HUES6 (cell line): ENCODE measurements at regions not wholly inside any gene's neighbourhood (a gene's known extent, or its start where the extent isn't known, plus 50 kb on each side); places are given as distances from the start of the nearest gene placed in this dataset.
"Not testable (repeated sequence)": the region's sequence is repeated elsewhere in the genome, so short reads cannot be mapped to it uniquely, and the experiment has no call there.

ENCODE experiments used
- H3K27ac ChIP-seq: 2 replicates; pipeline ENCODE4 v1.7.0; 2013; ENCODE audit warnings: low read depth, mild to moderate bottlenecking, low read length, inconsistent platforms
- H3K27me3 ChIP-seq: 2 replicates; pipeline ENCODE4 v1.6.1; 2013; ENCODE audit warnings: low read length; ENCODE audit not compliant: control insufficient read depth, insufficient read depth
- H3K36me3 ChIP-seq: 2 replicates; pipeline ENCODE4 v1.6.1; 2013; ENCODE audit warnings: low read length; ENCODE audit not compliant: control insufficient read depth, insufficient read depth
- H3K4me1 ChIP-seq: 2 replicates; pipeline ENCODE4 v1.6.1; 2013; ENCODE audit warnings: low read length; ENCODE audit not compliant: control insufficient read depth, insufficient read depth
- H3K4me3 ChIP-seq: 2 replicates; pipeline ENCODE4 v1.5.1; 2013; ENCODE audit warnings: low read depth, low read length
- H3K9ac ChIP-seq: one replicate; pipeline ENCODE4 v1.6.1; 2013; ENCODE audit warnings: mild to moderate bottlenecking, low read length
- H3K9me3 ChIP-seq: 2 replicates; pipeline ENCODE4 v1.6.1; 2013; ENCODE audit warnings: low read depth, low read length; ENCODE audit not compliant: control insufficient read depth, insufficient read depth

- Histone ChIP-seq H3K27me3 (no peaks in the 10 kb centered on the region), H3K4me3 (no peak overlapping the region), H3K27ac (no peak overlapping the region), H3K36me3 (no peaks in the 10 kb centered on the region), H3K4me1 (no peaks in the 10 kb centered on the region), H3K9ac (no peak overlapping the region), H3K9me3 (no peaks in the 10 kb centered on the region)
These were observed 111.8 kb upstream of the ZFP64 start for GRCh38 chr20:52303281-52303950.

DNA sequence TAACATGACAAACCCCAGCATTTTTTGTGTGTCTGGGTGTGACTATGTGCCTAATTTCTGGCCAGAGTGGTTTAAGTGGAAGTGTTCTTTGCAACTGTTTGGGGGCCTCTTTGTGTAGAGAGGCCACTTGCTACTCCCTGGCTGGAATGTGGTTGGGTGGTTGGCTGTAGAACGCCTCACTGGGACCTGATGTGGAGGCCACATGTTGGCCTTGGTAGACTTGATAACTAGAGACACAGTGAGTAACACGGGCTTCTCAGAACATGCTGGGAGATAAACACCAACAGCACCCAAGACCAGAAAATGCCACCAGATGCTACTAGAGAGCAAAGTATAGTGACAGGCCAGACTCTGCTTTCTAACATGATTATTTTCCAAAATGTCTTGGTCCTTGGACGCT, 111.2 kb upstream of the ZFP64 start:
- Histone ChIP-seq H3K4me1 (no peaks in the 10 kb centered on the region), H3K36me3 (no peaks in the 10 kb centered on the region), H3K9me3 (no peaks in the 10 kb centered on the region), H3K4me3 (no peak overlapping the region), H3K9ac (no peak overlapping the region), H3K27ac (no peak overlapping the region), H3K27me3 (no peaks in the 10 kb centered on the region)

DNA sequence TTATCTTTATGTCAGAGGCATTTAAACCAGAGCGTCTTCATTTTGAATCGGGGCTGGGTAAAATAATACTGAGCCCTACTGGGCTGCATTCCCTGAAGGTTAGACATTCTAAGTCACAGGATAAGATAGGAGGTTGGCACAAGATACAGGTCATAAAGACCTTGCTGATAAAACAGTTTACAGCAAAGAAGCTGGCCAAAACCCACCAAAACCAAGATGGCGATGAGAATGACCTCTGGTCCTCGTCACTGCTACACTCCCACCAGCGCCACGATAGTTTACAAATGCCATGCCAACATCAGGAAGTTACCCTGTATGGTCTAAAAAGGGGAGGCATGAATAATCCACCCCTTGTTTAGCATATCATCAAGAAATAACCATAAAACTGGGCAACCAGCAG, 110.5 kb upstream of the ZFP64 start:
- not testable (repeated sequence) for H3K27me3 ChIP-seq, H3K27ac ChIP-seq, H3K36me3 ChIP-seq, H3K9ac ChIP-seq, H3K4me1 ChIP-seq, H3K9me3 ChIP-seq, H3K4me3 ChIP-seq

- no peak overlapping the region for H3K4me3 ChIP-seq
- no peak overlapping the region for H3K9ac ChIP-seq
- H3K27me3 ChIP-seq: no peaks in the 10 kb centered on the region
- no peaks in the 10 kb centered on the region for H3K9me3 ChIP-seq
- H3K4me1 ChIP-seq: no peaks in the 10 kb centered on the region
- no peaks in the 10 kb centered on the region for H3K36me3 ChIP-seq
- no peak overlapping the region for H3K27ac ChIP-seq
These were observed 104.0 kb upstream of the ZFP64 start for GRCh38 chr20:52295556-52295955.

GRCh38 chr20:52294106-52294628, 102.6 kb upstream of the ZFP64 start:
- Histone ChIP-seq H3K27me3 (no peaks in the 10 kb centered on the region), H3K36me3 (no peaks in the 10 kb centered on the region), H3K4me1 (no peaks in the 10 kb centered on the region), H3K4me3 (no peak overlapping the region), H3K9ac (no peak overlapping the region), H3K27ac (no peak overlapping the region), H3K9me3 (no peaks in the 10 kb centered on the region)

GRCh38 chr20:52291109-52291508, 99.5 kb upstream of the ZFP64 start:
- H3K27me3 ChIP-seq: no peaks in the 10 kb centered on the region
- H3K4me3 ChIP-seq: no peak overlapping the region
- H3K9ac ChIP-seq: no peak overlapping the region
- no peaks in the 10 kb centered on the region for H3K36me3 ChIP-seq
- H3K27ac ChIP-seq: no peak overlapping the region
- H3K4me1 ChIP-seq: no peaks in the 10 kb centered on the region
- H3K9me3 ChIP-seq: no peaks in the 10 kb centered on the region

GRCh38 chr20:52290569-52290968, 99.0 kb upstream of the ZFP64 start:
- Histone ChIP-seq H3K27me3 (no peaks in the 10 kb centered on the region), H3K4me3 (no peak overlapping the region), H3K9me3 (no peaks in the 10 kb centered on the region), H3K36me3 (no peaks in the 10 kb centered on the region), H3K27ac (no peak overlapping the region), H3K4me1 (no peaks in the 10 kb centered on the region), H3K9ac (no peak overlapping the region)

DNA sequence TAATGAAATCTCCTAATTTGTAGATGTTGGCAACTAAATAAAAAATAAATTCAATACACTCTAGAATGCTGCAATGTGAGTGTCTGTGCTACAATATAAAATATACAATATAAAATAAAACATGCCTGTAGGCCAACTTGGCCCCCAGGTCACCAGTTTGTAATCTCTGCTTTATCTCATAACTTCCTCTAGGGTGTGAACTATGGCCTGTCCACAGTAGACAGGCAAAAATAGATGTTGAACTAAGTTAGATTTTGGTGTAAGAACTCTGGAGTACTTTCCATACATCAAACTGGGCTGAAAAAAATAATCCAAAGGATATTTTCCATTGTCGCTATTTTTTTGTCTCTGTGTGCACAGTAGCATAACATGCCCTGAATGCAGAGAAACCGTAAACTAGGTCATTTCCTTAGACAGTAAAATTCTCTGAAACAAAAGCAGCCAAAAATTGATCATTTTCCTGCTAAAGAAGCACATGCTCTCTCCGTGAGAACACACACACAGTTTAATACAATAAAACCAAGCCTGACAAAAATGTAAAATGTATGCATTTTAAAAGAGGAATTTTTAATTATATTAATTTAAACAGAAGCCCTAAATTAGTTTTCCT, 98.5 kb upstream of the ZFP64 start:
- no peaks in the 10 kb centered on the region for H3K36me3 ChIP-seq
- no peaks in the 10 kb centered on the region for H3K9me3 ChIP-seq
- no peak overlapping the region for H3K9ac ChIP-seq
- no peak overlapping the region for H3K4me3 ChIP-seq
- no peaks in the 10 kb centered on the region for H3K4me1 ChIP-seq
- no peak overlapping the region for H3K27ac ChIP-seq
- H3K27me3 ChIP-seq: no peaks in the 10 kb centered on the region

GRCh38 chr20:52280407-52280806, 88.8 kb upstream of the ZFP64 start:
- peaks cover 4% of the 10 kb centered on the region; the same call in 1 of the 2 replicates for H3K27me3 ChIP-seq
- H3K4me1 ChIP-seq: no peaks in the 10 kb centered on the region
- no peak overlapping the region for H3K9ac ChIP-seq
- H3K27ac ChIP-seq: no peak overlapping the region
- H3K36me3 ChIP-seq: no peaks in the 10 kb centered on the region
- no peaks in the 10 kb centered on the region for H3K9me3 ChIP-seq
- no peak overlapping the region for H3K4me3 ChIP-seq

DNA sequence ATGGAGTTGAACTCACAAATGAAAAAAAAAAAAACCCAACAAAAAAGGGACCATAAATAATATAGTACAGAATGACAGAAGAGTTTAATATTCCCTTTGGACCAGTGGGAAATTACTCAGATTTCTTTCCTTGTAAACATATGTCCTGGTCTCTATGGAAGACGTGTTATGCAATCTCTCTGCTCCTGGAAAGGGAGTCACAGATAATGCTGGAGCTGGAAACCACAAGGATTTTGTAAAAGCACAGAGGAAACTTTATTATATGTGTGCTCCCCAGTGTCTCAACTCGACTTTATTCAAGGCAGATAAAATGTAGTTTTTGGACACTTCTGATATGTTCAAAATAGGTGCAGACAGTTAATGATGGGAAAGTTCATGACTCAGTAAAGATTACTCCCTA, 88.1 kb upstream of the ZFP64 start:
- Histone ChIP-seq H3K4me3 (no peak overlapping the region), H3K9ac (no peak overlapping the region), H3K36me3 (no peaks in the 10 kb centered on the region), H3K27me3 (peaks cover 4% of the 10 kb centered on the region; the same call in 1 of the 2 replicates), H3K27ac (no peak overlapping the region), H3K4me1 (no peaks in the 10 kb centered on the region), H3K9me3 (no peaks in the 10 kb centered on the region)

DNA sequence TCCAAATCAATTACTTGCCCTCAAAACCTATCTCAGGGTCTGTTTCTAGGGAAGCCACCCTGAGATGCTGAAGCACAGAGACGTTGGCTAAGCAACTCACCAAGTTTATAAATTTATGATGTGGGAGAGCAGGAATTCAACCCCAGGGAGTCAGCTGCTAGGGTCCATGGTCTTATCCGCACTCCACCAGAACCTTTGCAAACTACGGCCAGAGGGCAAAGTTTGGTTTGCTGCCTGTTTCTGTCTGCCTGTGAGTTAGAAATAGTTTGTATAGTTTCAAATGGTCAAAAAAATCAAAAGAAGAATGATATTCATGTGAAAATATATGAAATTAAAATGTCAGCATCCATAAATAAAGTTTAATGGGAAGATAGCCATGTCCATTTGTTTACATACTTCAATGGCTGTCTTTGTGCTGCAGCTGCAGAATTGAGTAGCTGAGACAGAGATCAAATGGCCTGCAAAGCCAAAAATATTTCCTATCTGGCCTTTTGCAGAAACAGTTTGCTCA, 83.7 kb upstream of the ZFP64 start:
- Histone ChIP-seq H3K9me3 (no peaks in the 10 kb centered on the region), H3K4me3 (no peak overlapping the region), H3K4me1 (no peaks in the 10 kb centered on the region), H3K36me3 (no peaks in the 10 kb centered on the region), H3K9ac (no peak overlapping the region), H3K27ac (no peak overlapping the region), H3K27me3 (no peaks in the 10 kb centered on the region)
